ENCODE measurements at regions not wholly inside any gene's neighbourhood (a gene's known extent, or its start where the extent isn't known, plus 50 kb on each side); places are given as distances from the start of the nearest gene placed in this dataset.
"Not testable (repeated sequence)": the region's sequence is repeated elsewhere in the genome, so short reads cannot be mapped to it uniquely, and the experiment has no call there.

- not testable (repeated sequence) for TF ChIP-seq CTCF (IDR thresholded peaks at IDR 0.05; ENCODE audit: low read length); EZH2 (IDR thresholded peaks at IDR 0.05; ENCODE audit: borderline replicate concordance, low read length)
Measured at GRCh38 chr7:97449448-97449847, 282.4 kb upstream of the TAC1 start.

Measured in OCI-LY1 (cell line).